H1 (cell line): ENCODE measurements at regions not wholly inside any gene's neighbourhood (a gene's known extent, or its start where the extent isn't known, plus 50 kb on each side); places are given as distances from the start of the nearest gene placed in this dataset.

ENCODE experiments used
- CTCF ChIA-PET: fragments of 300-600 bp; sonication (Branson Sonifier 250); formaldehyde crosslinking; loops from one replicate; lab custom pipeline; 2021; ENCODE audit not compliant: partially characterized antibody; lab: Charles Lee
- POLR2A ChIA-PET: fragments of 300-600 bp; sonication (Branson Sonifier 250); formaldehyde crosslinking; loops from one replicate; lab custom pipeline; 2021; ENCODE audit warnings: inconsistent platforms; ENCODE audit not compliant: partially characterized antibody; lab: Charles Lee
- DNase-seq, 2 experiments: peaks; one replicate each; pipeline versions ENCODE4 v3.0.0 to v3.0.0-alpha.2; 2010 to 2022; ENCODE audit warnings: low spot score in 2 of 2, low read depth in 1 of 2, mixed read lengths in 1 of 2
- FAIRE-seq: peaks from 2 replicates; lab custom pipeline; 2011; peaks lifted over from hg19 to GRCh38; lab: Jason Lieb, UNC
- H2AFZ ChIP-seq: 2 replicates; pipeline ENCODE4 v1.8.1; 2012; ENCODE audit warnings: low read length, inconsistent platforms
- H2AK5ac ChIP-seq: 2 replicates; pipeline ENCODE4 v1.6.1; 2013; ENCODE audit warnings: low read depth, low read length
- H2BK120ac ChIP-seq: replicated peaks from 2 replicates; pipeline ENCODE3; 2013; ENCODE audit warnings: low read depth, low read length, inconsistent platforms
- H2BK12ac ChIP-seq: 2 replicates; pipeline ENCODE4 v1.6.1; 2013; ENCODE audit warnings: low read depth, low read length
- H2BK15ac ChIP-seq: 2 replicates; pipeline ENCODE4 v1.6.1; 2013; ENCODE audit warnings: low read length
- H2BK20ac ChIP-seq: 2 replicates; pipeline ENCODE4 v1.6.1; 2013; ENCODE audit warnings: low read length
- H2BK5ac ChIP-seq: 2 replicates; pipeline ENCODE4 v1.6.1; 2013; ENCODE audit warnings: low read depth, low read length
- H3K14ac ChIP-seq: 2 replicates; pipeline ENCODE4 v1.6.1; 2013; ENCODE audit warnings: inconsistent platforms; ENCODE audit not compliant: insufficient read length
- H3K18ac ChIP-seq: 2 replicates; pipeline ENCODE4 v1.6.1; 2013; ENCODE audit warnings: low read length; ENCODE audit errors: extremely low read depth
- H3K23ac ChIP-seq: 2 replicates; pipeline ENCODE4 v1.6.1; 2013; ENCODE audit warnings: inconsistent platforms; ENCODE audit not compliant: insufficient read length
- H3K23me2 ChIP-seq: 2 replicates; pipeline ENCODE4 v1.6.1; 2013; ENCODE audit warnings: low read depth, low read length
- H3K27ac ChIP-seq: 2 replicates; pipeline ENCODE4 v1.6.1; 2011; ENCODE audit warnings: low read depth, low read length, inconsistent platforms
- H3K27me3 ChIP-seq, 4 experiments: replicated peaks in 1 of 4; 1 replicate in 1 of 4; 2 replicates in 3 of 4; pipeline versions ENCODE4 v1.6.1 to v1.8.1; 2011 to 2013; ENCODE audit warnings: low read length in 3 of 4, mild to moderate bottlenecking in 3 of 4, inconsistent platforms in 2 of 4, mixed read lengths in 2 of 4, moderate library complexity in 1 of 4; ENCODE audit not compliant: control insufficient read depth in 3 of 4, insufficient read depth in 3 of 4; ENCODE audit errors: extremely low read depth in 1 of 4
- H3K36me3 ChIP-seq, 4 experiments: 2 replicates each; pipeline versions ENCODE4 v1.6.1 to v1.8.1; 2011 to 2013; ENCODE audit warnings: mild to moderate bottlenecking in 4 of 4, low read length in 3 of 4, moderate library complexity in 2 of 4, control low read depth in 1 of 4, inconsistent platforms in 1 of 4; ENCODE audit not compliant: insufficient read depth in 4 of 4, control insufficient read depth in 2 of 4
- H3K4ac ChIP-seq: replicated peaks from 2 replicates; pipeline ENCODE3; 2013; ENCODE audit warnings: low read length, low read depth, mixed read lengths, inconsistent platforms; ENCODE audit not compliant: insufficient read length
- H3K4me1 ChIP-seq, 4 experiments: replicated peaks in 1 of 4; 1 replicate in 1 of 4; 2 replicates in 3 of 4; pipeline versions ENCODE4 v1.6.1 to v1.8.1; 2011 to 2013; ENCODE audit warnings: low read length in 3 of 4, inconsistent platforms in 2 of 4, mixed read lengths in 1 of 4; ENCODE audit not compliant: insufficient read depth in 4 of 4, control insufficient read depth in 3 of 4
- H3K4me2 ChIP-seq, 2 experiments: 2 replicates each; pipeline versions ENCODE4 v1.6.1 to v1.8.1; 2011 to 2013; ENCODE audit warnings: low read depth in 2 of 2, low read length in 2 of 2, control low read depth in 1 of 2, inconsistent platforms in 1 of 2, mild to moderate bottlenecking in 1 of 2; ENCODE audit not compliant: insufficient read depth in 1 of 2
- H3K4me3 ChIP-seq, 4 experiments: fragments of 200-600, 300-600 bp in 1 of 4; sonication (generic), shearing (Covaris generic), sonication (Bioruptor Twin) in 1 of 4; 2 replicates each; pipeline versions ENCODE4 v1.5.1 to v1.8.1; 2011 to 2016; ENCODE audit warnings: low read length in 4 of 4, low read depth in 3 of 4, control low read depth in 2 of 4, inconsistent platforms in 2 of 4, mild to moderate bottlenecking in 2 of 4, mixed read lengths in 1 of 4, moderate library complexity in 1 of 4; ENCODE audit not compliant: insufficient read depth in 2 of 4; ENCODE audit errors: extremely low read depth in 1 of 4
- H3K56ac ChIP-seq: replicated peaks from 2 replicates; pipeline ENCODE3; 2013; ENCODE audit warnings: low read depth, mild to moderate bottlenecking, mixed read lengths, low read length, inconsistent platforms; ENCODE audit not compliant: insufficient read length
- H3K79me1 ChIP-seq: 2 replicates; pipeline ENCODE4 v1.6.1; 2013; ENCODE audit warnings: low read depth, low read length, control low read depth
- H3K79me2 ChIP-seq, 2 experiments: 2 replicates each; pipeline versions ENCODE4 v1.6.1 to v1.8.1; 2012 to 2013; ENCODE audit warnings: low read length in 2 of 2, mild to moderate bottlenecking in 2 of 2, inconsistent platforms in 1 of 2; ENCODE audit not compliant: insufficient read depth in 2 of 2, control insufficient read depth in 1 of 2
- H3K9ac ChIP-seq, 4 experiments: replicated peaks in 1 of 4; 1 replicate in 1 of 4; 2 replicates in 3 of 4; pipeline versions ENCODE4 v1.6.1 to v1.8.1; 2011 to 2013; ENCODE audit warnings: low read depth in 3 of 4, low read length in 3 of 4, control low read depth in 2 of 4, mild to moderate bottlenecking in 2 of 4, moderate library complexity in 2 of 4, inconsistent platforms in 1 of 4; ENCODE audit errors: extremely low read depth in 1 of 4
- H3K9me3 ChIP-seq, 2 experiments: 2 replicates each; pipeline versions ENCODE4 v1.6.1 to v1.8.1; 2012 to 2013; ENCODE audit warnings: mild to moderate bottlenecking in 2 of 2, moderate library complexity in 2 of 2, control low read depth in 1 of 2, inconsistent platforms in 1 of 2, low read depth in 1 of 2, low read length in 1 of 2, mixed read lengths in 1 of 2; ENCODE audit not compliant: insufficient read depth in 2 of 2
- H4K20me1 ChIP-seq, 2 experiments: replicated peaks in 1 of 2; 2 replicates each; pipeline versions ENCODE3 to v1.8.1; 2011 to 2013; ENCODE audit warnings: inconsistent platforms in 2 of 2, low read length in 2 of 2, mild to moderate bottlenecking in 1 of 2; ENCODE audit not compliant: insufficient read depth in 2 of 2, control insufficient read depth in 1 of 2
- H4K5ac ChIP-seq: 2 replicates; pipeline ENCODE4 v1.6.1; 2013; ENCODE audit warnings: low read length, low read depth, mixed read lengths, inconsistent platforms; ENCODE audit not compliant: insufficient read length
- H4K8ac ChIP-seq: 2 replicates; pipeline ENCODE4 v1.8.0; 2013; ENCODE audit warnings: mild to moderate bottlenecking, moderate library complexity, low read length, inconsistent platforms; ENCODE audit not compliant: insufficient read depth; ENCODE audit errors: extremely low read depth
- H4K91ac ChIP-seq: replicated peaks from 2 replicates; pipeline ENCODE3; 2013; ENCODE audit warnings: low read length, mixed read lengths, inconsistent platforms; ENCODE audit not compliant: insufficient read length
- ASH2L ChIP-seq: fragments of 200-600, 300-600 bp; sonication (generic); IDR thresholded peaks from one replicate; pipeline ENCODE4 v1.7.1; 2017; ENCODE audit warnings: low read length
- EZH2 ChIP-seq: fragments of 200-600 bp; sonication (generic); IDR thresholded peaks from 2 replicates; pipeline ENCODE4 v1.7.1; 2012; ENCODE audit warnings: low read depth, mild to moderate bottlenecking, moderate library complexity, low read length, inconsistent platforms; ENCODE audit not compliant: severe bottlenecking
- KDM1A ChIP-seq: fragments of 200-600, 300-600 bp; sonication (generic); IDR thresholded peaks from 2 replicates; pipeline ENCODE4 v1.7.1; 2016; ENCODE audit warnings: mild to moderate bottlenecking, low read length, borderline replicate concordance
- KDM4A ChIP-seq: IDR thresholded peaks from one replicate; pipeline ENCODE4 v1.7.1; 2012; ENCODE audit warnings: low read depth, mild to moderate bottlenecking, moderate library complexity, low read length, inconsistent platforms; ENCODE audit not compliant: severe bottlenecking
- MAFK ChIP-seq: IDR thresholded peaks from 2 replicates; pipeline ENCODE4 v1.6.1; 2012; ENCODE audit warnings: low read depth, mild to moderate bottlenecking, improper control_type of control experiment, low read length
- NANOG ChIP-seq: IDR thresholded peaks from 2 replicates; pipeline ENCODE4 v1.6.1; 2011; ENCODE audit warnings: low read length, low read depth, mild to moderate bottlenecking, inconsistent platforms; ENCODE audit not compliant: insufficient read depth, poor library complexity, severe bottlenecking
- PHF8 ChIP-seq: fragments of 200-600 bp; sonication (generic); conservative IDR thresholded peaks from 2 replicates; pipeline ENCODE4 v1.7.1; 2012; ENCODE audit warnings: low read depth, mild to moderate bottlenecking, inconsistent platforms, low read length, moderate library complexity
- POLR2A ChIP-seq, 2 experiments: IDR thresholded peaks; 1 replicate in 1 of 2; 2 replicates in 1 of 2; pipeline ENCODE4 v1.6.1; 2011; ENCODE audit warnings: low read depth in 2 of 2, low read length in 2 of 2, mild to moderate bottlenecking in 2 of 2; ENCODE audit errors: control extremely low read depth in 1 of 2
- POLR2AphosphoS5 ChIP-seq: IDR thresholded peaks from 2 replicates; pipeline ENCODE4 v1.6.1; 2011; ENCODE audit warnings: low read depth, low read length
- POU5F1 ChIP-seq: IDR thresholded peaks from 2 replicates; pipeline ENCODE4 v1.6.1; 2011; ENCODE audit warnings: low read depth, mild to moderate bottlenecking, low read length, moderate library complexity
- RFX5 ChIP-seq: IDR thresholded peaks from 2 replicates; pipeline ENCODE4 v1.6.1; 2011; ENCODE audit warnings: low read depth, low read length, improper control_type of control experiment, borderline replicate concordance
- RXRA ChIP-seq: IDR thresholded peaks from 2 replicates; pipeline ENCODE4 v1.6.1; 2011; ENCODE audit warnings: low read depth, mild to moderate bottlenecking, low read length, moderate library complexity; ENCODE audit not compliant: insufficient read depth
- SIRT6 ChIP-seq: IDR thresholded peaks from one replicate; pipeline ENCODE4 v1.7.1; 2012; ENCODE audit warnings: low read length, inconsistent platforms
- SP2 ChIP-seq: IDR thresholded peaks from 2 replicates; pipeline ENCODE4 v1.6.1; 2012; ENCODE audit warnings: mild to moderate bottlenecking, low read length, inconsistent platforms
- TBP ChIP-seq: IDR thresholded peaks from 2 replicates; pipeline ENCODE4 v1.6.1; 2011; ENCODE audit warnings: low read depth, low read length, improper control_type of control experiment
- WGBS, 2 experiments: shearing (Covaris generic) in 1 of 2; methylation state at CpG; one replicate each; pipeline versions ENCODE4 v1.1.6 to v1.1.7; 2013 to 2015; ENCODE audit warnings: low lambda C conversion rate in 2 of 2, mixed read lengths in 2 of 2, inconsistent platforms in 1 of 2, low coverage in 1 of 2, missing lambda C conversion rate in 1 of 2; ENCODE audit not compliant: insufficient replicate concordance in 2 of 2, insufficient coverage in 1 of 2, insufficient read length in 1 of 2; ENCODE audit errors: extremely low coverage in 1 of 2, missing lambda C conversion rate in 1 of 2; 5-methylcytosine and 5-hydroxymethylcytosine counted together
- TF ChIP-seq, protein P1 (sequence below): IDR thresholded peaks from 2 replicates; pipeline ENCODE4 v1.6.1; 2012; ENCODE audit warnings: inconsistent platforms

DNA sequence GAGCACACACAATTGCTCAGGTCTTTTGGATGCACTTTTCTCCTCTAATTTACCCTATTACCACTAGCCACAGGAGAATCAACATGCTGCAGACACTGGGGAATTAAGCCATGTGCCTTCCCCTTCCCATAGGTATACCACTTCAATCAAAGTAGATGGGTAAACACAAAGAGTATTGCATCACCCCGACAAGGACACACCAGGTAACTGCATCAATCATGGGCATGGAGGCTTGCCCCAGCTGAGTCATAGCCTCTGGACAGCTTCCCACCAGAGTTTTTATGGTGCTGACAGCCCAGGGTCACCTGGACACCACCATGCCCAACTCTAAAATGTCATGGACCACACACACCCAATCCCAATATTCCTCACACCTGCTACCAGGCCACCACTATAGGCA is 197.2 kb upstream of the AR start:
- CTCF ChIA-PET: no interaction called here
- no peak overlapping the region for H2BK120ac ChIP-seq
- no peaks in the 10 kb centered on the region for H3K4me1 ChIP-seq
- no peaks in the 10 kb centered on the region for H3K79me2 ChIP-seq
- no peak overlapping the region for H4K8ac ChIP-seq
- H3K18ac ChIP-seq: no peak overlapping the region
- no peak overlapping the region for H3K4ac ChIP-seq
- H3K9ac ChIP-seq: no peak overlapping the region
- 100% methylated on average over 1 of the region's 1 CpG; no CpG with 5 or more reads in 1 of the 2 experiments for WGBS, 2 experiments
- H3K4me3 ChIP-seq: no peak overlapping the region
- no peak overlapping the region for H3K4me2 ChIP-seq
- no peak overlapping the region for H2AFZ ChIP-seq
- H2BK20ac ChIP-seq: no peak overlapping the region
- H4K91ac ChIP-seq: no peak overlapping the region
- POLR2A ChIA-PET: no interaction called here
- no peak overlapping the region for H2BK12ac ChIP-seq
- H3K27me3 ChIP-seq: no peaks in the 10 kb centered on the region
- H3K23me2 ChIP-seq: no peaks in the 10 kb centered on the region
- H3K79me1 ChIP-seq: no peaks in the 10 kb centered on the region
- H4K20me1 ChIP-seq: no peaks in the 10 kb centered on the region
- H4K5ac ChIP-seq: no peak overlapping the region
- FAIRE-seq (no peak), DNase-seq (no peak)
- no peak overlapping the region for H2BK5ac ChIP-seq
- no peak overlapping the region for H3K56ac ChIP-seq
- no peaks in the 10 kb centered on the region for H3K9me3 ChIP-seq
- no peaks in the 10 kb centered on the region for H3K36me3 ChIP-seq
- H3K23ac ChIP-seq: no peak overlapping the region
- no peak overlapping the region for H2AK5ac ChIP-seq
- H3K27ac ChIP-seq: no peak overlapping the region
- no peak overlapping the region for H3K14ac ChIP-seq
- no peak overlapping the region for H2BK15ac ChIP-seq
- TF ChIP-seq POU5F1 (no peak), MAFK (no peak), SIRT6 (no peak), SP2 (no peak), RFX5 (no peak), EZH2 (no peak), ASH2L (no peak), TBP (no peak), KDM1A (no peak), KDM4A (no peak), NANOG (no peak), RXRA (no peak), POLR2AphosphoS5 (no peak), PHF8 (no peak), POLR2A (IDR thresholded peaks at IDR 0.05; ENCODE audit: control extremely low read depth in 1 of 2, low read depth in 2 of 2, low read length in 2 of 2) (no peak)
- TF ChIP-seq, protein P1, sequence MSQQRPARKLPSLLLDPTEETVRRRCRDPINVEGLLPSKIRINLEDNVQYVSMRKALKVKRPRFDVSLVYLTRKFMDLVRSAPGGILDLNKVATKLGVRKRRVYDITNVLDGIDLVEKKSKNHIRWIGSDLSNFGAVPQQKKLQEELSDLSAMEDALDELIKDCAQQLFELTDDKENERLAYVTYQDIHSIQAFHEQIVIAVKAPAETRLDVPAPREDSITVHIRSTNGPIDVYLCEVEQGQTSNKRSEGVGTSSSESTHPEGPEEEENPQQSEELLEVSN: no peak
